Stimulated activated effector memory CD8-positive, alpha-beta T cell treated with anti-CD3 and anti-CD28 coated beads, Interleukin-12 subunit alpha, Interleukin-12 subunit beta, amount 100 ng/mL, for 72 hours (primary cell): ENCODE measurements at regions not wholly inside any gene's neighbourhood (a gene's known extent, or its start where the extent isn't known, plus 50 kb on each side); places are given as distances from the start of the nearest gene placed in this dataset.
A peak's percentile ranks its signal among the peaks of the same experiment; 100 is the strongest.

Experiments used
- ATAC-seq: fragments of 150-1000 bp; cut with Tn5 transposase; 2 replicates; pipeline ENCODE4 v1.10.0; 2021
- DNase-seq, 2 donors: peaks; one replicate each; pipeline ENCODE4 v3.0.0; 2021 to 2022; ENCODE audit warnings: low spot score in 2 of 2
- H3K27ac Mint-ChIP-seq: one replicate; pipeline ENCODE4 v1.8.0; 2022; ENCODE audit warnings: mild to moderate bottlenecking, mixed read lengths
- H3K36me3 Mint-ChIP-seq: one replicate; pipeline ENCODE4 v1.8.0; 2022; ENCODE audit warnings: mild to moderate bottlenecking, mixed read lengths
- H3K4me1 Mint-ChIP-seq: one replicate; pipeline ENCODE4 v1.8.0; 2022; ENCODE audit warnings: mixed read lengths
- H3K4me3 Mint-ChIP-seq: one replicate; pipeline ENCODE4 v1.8.0; 2022; ENCODE audit warnings: mild to moderate bottlenecking, mixed read lengths
- H3K9me3 Mint-ChIP-seq: one replicate; pipeline ENCODE4 v1.8.0; 2022; ENCODE audit warnings: mixed read lengths

DNA sequence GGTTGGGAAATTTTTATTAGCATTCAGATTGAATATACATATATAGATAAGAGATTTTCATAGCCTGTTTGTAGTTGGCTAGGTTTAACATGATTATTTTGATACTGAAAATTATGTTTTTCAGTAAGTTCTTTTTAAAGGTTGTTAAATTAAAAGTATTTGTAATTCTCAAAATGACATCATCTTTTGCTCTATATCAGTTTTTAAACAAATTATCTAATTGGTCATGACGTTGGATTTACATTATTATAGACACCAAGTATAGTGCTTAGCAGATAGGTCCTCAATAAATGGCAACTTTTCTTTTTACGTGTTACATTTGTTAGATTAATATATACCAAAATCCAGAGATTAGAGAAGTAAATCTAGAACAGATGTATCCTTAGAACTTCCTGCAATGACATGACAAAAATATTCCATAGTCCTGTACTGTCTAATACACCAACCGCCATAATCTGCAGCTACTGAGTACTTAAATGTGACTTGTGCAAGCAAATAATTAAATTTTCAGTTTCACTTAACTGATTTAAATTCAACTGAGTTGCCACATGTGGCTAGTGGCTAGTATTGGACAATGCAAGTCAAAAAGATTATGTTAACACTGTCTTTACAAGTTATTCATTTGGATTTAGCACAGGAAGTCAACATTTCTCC, 1613.1 kb upstream of the TENM3 start:
- ATAC-seq: no peak
- Mint-ChIP-seq H3K36me3 (no peaks in the 10 kb centered on the region), H3K4me1 (no peaks in the 10 kb centered on the region), H3K27ac (no peak overlapping the region), H3K9me3 (peaks cover 8% of the 10 kb centered on the region), H3K4me3 (no peak overlapping the region)
- DNase-seq: no peak

DNA sequence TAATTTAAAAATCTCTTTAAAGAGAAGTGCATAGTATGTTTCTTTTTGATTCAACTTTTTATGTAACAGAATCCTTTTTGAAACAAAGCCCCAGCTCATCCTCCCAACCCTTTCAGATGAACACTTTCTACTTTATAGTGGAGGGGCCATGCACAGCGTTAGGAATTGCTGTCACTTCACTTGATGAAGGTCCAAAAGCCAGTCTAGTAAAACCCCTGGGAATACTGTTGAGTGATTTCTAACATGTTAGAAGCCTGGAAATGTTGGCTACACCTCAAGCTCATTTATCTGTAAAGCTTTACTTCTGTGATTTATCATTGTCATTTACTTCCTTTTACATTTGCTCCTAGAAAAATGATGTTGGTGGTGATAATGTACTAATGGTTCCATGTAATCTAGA, 1608.9 kb upstream of the TENM3 start:
- no peak for ATAC-seq
- H3K36me3 Mint-ChIP-seq: no peaks in the 10 kb centered on the region
- no peak for DNase-seq
- H3K9me3 Mint-ChIP-seq: peaks cover 4% of the 10 kb centered on the region
- no peak overlapping the region for H3K4me3 Mint-ChIP-seq
- H3K27ac Mint-ChIP-seq: no peak overlapping the region
- H3K4me1 Mint-ChIP-seq: no peaks in the 10 kb centered on the region

DNA sequence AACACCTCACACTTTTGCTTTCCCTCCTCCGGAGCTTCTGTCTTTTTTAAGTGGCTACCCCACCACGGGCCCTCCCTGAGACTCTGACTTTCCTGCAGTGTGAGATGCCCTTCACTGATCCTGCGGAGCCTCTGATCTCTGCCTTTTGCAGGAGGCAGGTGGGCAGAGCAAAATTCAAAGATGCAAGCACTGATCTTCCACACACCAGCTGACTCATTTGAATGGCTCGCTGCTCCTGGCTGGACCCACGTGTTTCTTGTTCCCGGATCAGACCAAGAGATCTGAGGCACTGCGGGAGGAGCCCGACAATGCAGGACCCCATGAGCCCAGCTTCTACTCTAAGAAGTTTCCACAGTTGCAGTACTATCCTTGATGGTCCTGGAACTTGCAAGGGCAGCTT, 1607.9 kb upstream of the TENM3 start:
- ATAC-seq: no peak
- Mint-ChIP-seq H3K4me1 (no peaks in the 10 kb centered on the region), H3K36me3 (no peaks in the 10 kb centered on the region), H3K27ac (no peak overlapping the region), H3K9me3 (peaks cover 7% of the 10 kb centered on the region), H3K4me3 (no peak overlapping the region)
- no peak for DNase-seq

DNA sequence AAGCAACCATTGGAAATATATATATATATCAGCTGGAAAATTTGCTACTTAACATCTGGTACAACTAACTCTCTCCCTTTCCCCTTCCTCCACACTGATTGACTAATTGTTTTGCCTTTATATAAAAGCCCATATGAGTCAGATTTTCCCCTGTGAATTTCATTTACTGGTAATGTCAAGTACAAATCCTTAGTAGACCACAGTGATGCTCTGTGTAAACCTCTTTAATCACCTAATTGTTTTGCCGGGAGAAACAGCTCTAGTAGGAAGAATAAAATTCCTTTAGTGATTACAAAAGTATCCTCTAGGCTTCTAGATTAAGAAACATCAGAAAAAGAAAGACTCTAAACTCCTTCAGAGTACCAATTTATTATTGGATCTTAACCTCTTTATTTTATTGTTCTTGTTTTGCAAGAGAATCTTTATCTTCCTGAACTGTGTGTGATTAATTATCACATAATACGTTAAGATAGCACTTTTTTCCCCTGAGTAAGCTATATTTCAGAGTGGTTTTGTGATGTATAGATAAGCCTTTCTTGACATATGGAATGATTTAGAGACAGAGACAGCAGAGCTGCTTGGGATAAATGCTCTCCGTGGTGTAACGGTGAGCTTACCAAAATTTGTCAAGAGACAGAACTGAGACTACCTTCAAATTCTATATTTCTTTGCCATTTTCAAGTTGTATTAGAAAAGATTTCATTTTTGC, 1606.4 kb upstream of the TENM3 start:
- H3K27ac Mint-ChIP-seq: no peak overlapping the region
- no peak for ATAC-seq

DNA sequence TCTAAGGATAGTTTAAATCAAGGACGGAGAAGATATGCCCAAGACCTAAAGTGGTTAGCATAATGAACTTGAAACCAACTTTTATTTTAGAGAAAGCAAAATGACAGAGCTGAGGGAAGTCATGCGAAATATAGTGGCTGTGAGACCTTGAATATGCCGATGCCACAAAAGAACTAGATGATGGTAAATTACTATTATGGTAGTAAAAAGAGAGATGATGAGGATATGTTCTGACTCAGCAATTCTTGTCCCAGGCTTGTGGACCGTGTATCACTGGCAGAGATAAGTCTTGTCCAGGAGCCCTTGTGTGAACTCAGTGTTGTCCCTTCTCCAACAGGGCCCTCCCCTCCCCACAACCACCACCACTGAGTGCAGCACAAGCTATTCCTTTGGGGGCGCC, 1605.6 kb upstream of the TENM3 start:
- DNase-seq (no peak), ATAC-seq (no peak)
- peaks cover 5% of the 10 kb centered on the region for H3K9me3 Mint-ChIP-seq
- no peaks in the 10 kb centered on the region for H3K4me1 Mint-ChIP-seq
- no peak overlapping the region for H3K4me3 Mint-ChIP-seq
- no peaks in the 10 kb centered on the region for H3K36me3 Mint-ChIP-seq
- H3K27ac Mint-ChIP-seq: no peak overlapping the region

More for the DNA sequence above, 1606.4 kb upstream of the TENM3 start:
- DNase-seq: no peak
- no peak overlapping the region for H3K4me3 Mint-ChIP-seq
- H3K4me1 Mint-ChIP-seq: no peaks in the 10 kb centered on the region
- H3K36me3 Mint-ChIP-seq: no peaks in the 10 kb centered on the region
- peaks cover 5% of the 10 kb centered on the region for H3K9me3 Mint-ChIP-seq

DNA sequence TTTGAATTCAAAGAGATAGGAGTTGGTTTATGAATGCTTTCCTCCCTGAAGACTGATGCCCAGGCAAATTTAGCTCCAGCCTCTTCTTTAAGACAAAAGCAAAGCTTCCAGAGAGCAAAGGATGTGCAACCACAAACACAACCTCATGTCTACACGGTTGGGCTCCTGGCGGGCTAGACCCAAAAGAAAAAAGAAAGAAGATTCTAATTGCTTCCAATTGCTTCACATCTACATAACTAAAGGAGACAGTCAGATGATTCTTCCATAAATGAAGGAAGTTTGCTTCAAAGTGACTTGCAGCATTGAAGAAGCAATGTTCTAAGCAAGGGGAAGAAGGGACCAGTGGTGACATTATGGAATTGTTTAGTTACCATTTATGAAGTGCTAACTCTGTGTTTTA, 1603.0 kb upstream of the TENM3 start:
- Mint-ChIP-seq H3K27ac (no peak overlapping the region), H3K4me3 (no peak overlapping the region), H3K9me3 (peaks cover 5% of the 10 kb centered on the region), H3K4me1 (no peaks in the 10 kb centered on the region), H3K36me3 (no peaks in the 10 kb centered on the region)
- DNase-seq (no peak), ATAC-seq (no peak)

GRCh38 chr4:180641495-180641894, 1601.7 kb upstream of the TENM3 start:
- peaks cover 3% of the 10 kb centered on the region for H3K9me3 Mint-ChIP-seq
- ATAC-seq: no peak
- DNase-seq: no peak
- no peaks in the 10 kb centered on the region for H3K4me1 Mint-ChIP-seq
- H3K4me3 Mint-ChIP-seq: no peak overlapping the region
- no peaks in the 10 kb centered on the region for H3K36me3 Mint-ChIP-seq
- H3K27ac Mint-ChIP-seq: no peak overlapping the region

GRCh38 chr4:180642732-180643131, 1600.5 kb upstream of the TENM3 start:
- H3K27ac Mint-ChIP-seq: no peak overlapping the region
- H3K4me1 Mint-ChIP-seq: no peaks in the 10 kb centered on the region
- no peak for ATAC-seq
- peaks cover 3% of the 10 kb centered on the region for H3K9me3 Mint-ChIP-seq
- DNase-seq: no peak
- H3K4me3 Mint-ChIP-seq: no peak overlapping the region
- no peaks in the 10 kb centered on the region for H3K36me3 Mint-ChIP-seq

DNA sequence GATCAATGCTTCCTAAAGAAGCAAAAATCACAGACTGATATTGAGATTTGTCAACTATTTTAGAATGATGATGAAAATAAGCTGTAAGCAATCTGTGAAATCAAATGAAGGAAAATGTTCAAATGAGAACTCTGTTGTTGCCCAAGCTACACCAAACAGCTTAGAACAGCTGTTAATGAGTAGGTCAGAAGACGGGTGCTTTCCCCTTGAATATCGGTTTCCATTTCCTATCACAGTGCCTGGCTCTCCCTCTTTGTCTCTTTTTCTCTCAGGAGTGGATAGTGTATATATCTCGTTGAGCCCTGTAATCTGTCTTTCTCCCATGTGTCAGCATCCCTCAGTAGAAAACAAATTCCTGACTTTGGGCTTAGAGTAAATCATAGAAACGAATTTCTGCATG, 1592.9 kb upstream of the TENM3 start:
- no peak for DNase-seq
- no peaks in the 10 kb centered on the region for H3K4me1 Mint-ChIP-seq
- no peak overlapping the region for H3K4me3 Mint-ChIP-seq
- no peak for ATAC-seq
- peaks cover 6% of the 10 kb centered on the region for H3K9me3 Mint-ChIP-seq
- no peaks in the 10 kb centered on the region for H3K36me3 Mint-ChIP-seq
- no peak overlapping the region for H3K27ac Mint-ChIP-seq

GRCh38 chr4:180652533-180652932, 1590.7 kb upstream of the TENM3 start:
- no peak overlapping the region for H3K4me3 Mint-ChIP-seq
- peaks cover 6% of the 10 kb centered on the region for H3K9me3 Mint-ChIP-seq
- no peak for ATAC-seq
- no peak overlapping the region for H3K27ac Mint-ChIP-seq
- H3K4me1 Mint-ChIP-seq: no peaks in the 10 kb centered on the region
- no peaks in the 10 kb centered on the region for H3K36me3 Mint-ChIP-seq
- no peak for DNase-seq

DNA sequence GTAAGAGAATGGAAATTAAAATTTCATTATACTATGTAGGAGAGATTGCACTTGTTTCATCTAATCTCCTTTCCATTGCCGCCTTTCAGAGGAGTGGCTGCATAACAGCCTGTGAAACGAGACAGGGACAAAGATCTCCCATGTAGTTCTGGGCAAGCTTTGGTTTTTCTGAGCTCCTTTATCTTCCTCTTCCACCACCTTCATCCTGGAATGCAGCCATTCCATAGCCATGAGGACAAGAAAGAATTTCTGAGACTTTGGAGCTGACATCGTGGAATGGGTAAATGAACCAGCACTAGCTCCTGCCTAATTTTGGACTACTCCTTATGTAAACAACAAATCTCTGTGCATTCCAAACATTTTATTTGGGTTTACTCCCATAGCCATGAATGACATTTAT, 1587.3 kb upstream of the TENM3 start:
- H3K4me1 Mint-ChIP-seq: no peaks in the 10 kb centered on the region
- no peaks in the 10 kb centered on the region for H3K36me3 Mint-ChIP-seq
- ATAC-seq: no peak
- H3K4me3 Mint-ChIP-seq: no peak overlapping the region
- H3K27ac Mint-ChIP-seq: no peak overlapping the region
- DNase-seq: no peak
- H3K9me3 Mint-ChIP-seq: peaks cover 9% of the 10 kb centered on the region

DNA sequence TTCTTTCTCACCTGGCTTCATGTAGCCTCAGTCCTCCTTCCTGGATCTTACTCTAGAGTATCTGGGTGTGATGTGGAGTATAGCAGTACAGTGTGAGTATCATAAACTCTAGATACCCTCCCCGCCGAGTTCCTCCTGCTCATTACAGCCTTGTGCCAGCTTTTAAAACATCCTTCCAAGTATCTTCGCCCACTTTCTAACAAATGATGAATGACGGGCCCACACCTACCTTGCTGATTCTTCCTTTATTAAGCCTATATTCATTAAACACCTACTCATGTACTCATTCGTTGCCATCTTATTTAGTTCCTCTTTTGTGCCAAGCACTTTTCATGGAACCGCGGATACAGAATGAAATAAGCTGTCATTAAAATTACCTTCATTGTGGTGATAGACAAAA, 1585.3 kb upstream of the TENM3 start:
- no peak for ATAC-seq
- Mint-ChIP-seq H3K36me3 (no peaks in the 10 kb centered on the region), H3K27ac (no peak overlapping the region), H3K9me3 (peaks cover 7% of the 10 kb centered on the region), H3K4me1 (no peaks in the 10 kb centered on the region), H3K4me3 (no peak overlapping the region)
- DNase-seq: no peak

DNA sequence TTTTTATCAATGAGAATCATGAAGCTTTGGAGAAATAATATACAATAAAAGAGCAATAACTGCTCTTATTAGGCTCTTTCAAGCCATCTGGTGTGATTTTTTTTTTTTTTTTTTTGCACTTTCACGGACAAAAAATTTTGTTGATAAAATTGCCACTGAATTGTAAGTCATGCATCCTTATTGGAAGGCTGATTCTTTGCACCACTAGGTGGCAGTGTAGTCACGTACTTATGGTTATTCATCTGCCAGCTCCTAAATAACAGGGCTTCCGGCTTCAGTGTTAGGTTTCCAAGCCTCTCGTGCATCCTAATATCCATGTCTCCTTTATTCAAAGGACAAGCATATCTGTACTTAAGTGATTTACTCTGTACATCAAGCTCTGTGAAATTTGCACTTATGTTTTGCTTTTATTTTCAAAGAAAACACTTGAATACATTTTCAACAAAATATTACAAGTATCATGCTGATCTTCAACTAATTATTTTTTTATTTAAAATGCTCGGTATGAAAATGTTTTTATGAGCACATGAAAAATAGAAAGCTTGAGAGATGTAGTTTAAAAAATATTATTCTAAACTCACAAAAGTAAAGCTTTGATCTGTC, 1578.3 kb upstream of the TENM3 start:
- H3K36me3 Mint-ChIP-seq: no peaks in the 10 kb centered on the region
- H3K4me3 Mint-ChIP-seq: no peak overlapping the region
- peak; percentile 29 to 62 for DNase-seq
- H3K9me3 Mint-ChIP-seq: no peaks in the 10 kb centered on the region
- no peak overlapping the region for H3K27ac Mint-ChIP-seq
- H3K4me1 Mint-ChIP-seq: no peaks in the 10 kb centered on the region
- no peak for ATAC-seq

DNA sequence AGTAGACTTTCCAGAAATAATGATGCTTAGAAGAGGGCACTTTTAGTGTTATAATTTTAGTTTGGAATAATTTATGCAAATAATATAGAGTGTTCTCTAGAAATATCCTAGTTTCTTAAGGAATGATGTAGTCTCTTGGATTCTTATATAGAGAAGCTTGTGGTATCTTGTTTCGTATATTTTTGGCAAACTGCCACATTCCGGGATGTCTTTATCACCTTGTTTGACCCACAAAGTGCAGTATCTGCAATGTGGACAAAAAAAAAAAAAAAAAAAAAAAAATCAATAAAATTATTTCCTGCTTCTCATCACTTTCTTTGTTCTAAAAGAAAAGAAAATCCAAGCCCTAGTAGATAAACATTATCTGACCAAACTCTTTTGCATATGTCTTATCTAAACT, 1577.7 kb upstream of the TENM3 start:
- no peaks in the 10 kb centered on the region for H3K4me1 Mint-ChIP-seq
- no peaks in the 10 kb centered on the region for H3K9me3 Mint-ChIP-seq
- no peak overlapping the region for H3K27ac Mint-ChIP-seq
- ATAC-seq: no peak
- H3K4me3 Mint-ChIP-seq: no peak overlapping the region
- H3K36me3 Mint-ChIP-seq: no peaks in the 10 kb centered on the region
- no peak for DNase-seq

DNA sequence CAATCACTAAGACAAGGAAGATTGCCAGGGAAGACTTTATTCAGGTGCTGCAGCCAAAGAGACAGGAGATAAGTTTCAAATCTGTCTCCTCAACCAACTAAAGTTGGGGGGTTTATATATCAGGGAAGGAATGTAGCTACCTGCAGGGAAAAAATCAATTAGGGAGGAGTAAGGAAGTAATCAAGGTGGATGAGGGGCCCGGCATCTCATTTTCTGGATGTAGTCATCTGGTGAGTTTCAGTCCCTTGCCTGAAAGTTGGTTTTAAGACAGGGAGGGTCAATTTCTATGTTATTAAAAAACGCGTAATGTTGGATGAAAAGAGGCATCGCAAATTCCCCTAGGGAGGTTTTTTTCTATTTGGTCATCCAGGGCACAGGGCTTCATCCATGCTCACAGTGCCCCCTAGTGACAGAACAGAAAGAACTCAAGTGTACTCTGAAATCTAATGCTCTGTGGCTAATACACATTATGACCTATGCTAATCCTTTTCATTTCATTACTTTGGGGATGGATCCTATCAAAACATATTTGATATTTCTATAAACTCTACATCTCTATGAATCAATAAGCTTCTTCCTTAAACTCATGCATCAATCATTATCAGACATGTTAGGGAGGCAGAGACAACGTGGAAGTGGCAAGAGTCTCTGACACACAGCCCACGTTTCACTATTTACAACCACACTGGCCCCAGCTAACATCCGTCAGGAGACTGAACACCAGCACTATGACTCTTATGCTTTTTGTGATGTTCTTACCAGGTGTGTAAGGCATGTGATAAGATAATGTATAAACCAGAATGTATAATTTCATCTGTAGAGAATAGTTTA, 1577.0 kb upstream of the TENM3 start:
- ATAC-seq (no peak), DNase-seq (no peak)
- Mint-ChIP-seq H3K9me3 (no peaks in the 10 kb centered on the region), H3K36me3 (no peaks in the 10 kb centered on the region), H3K4me1 (no peaks in the 10 kb centered on the region), H3K27ac (no peak overlapping the region), H3K4me3 (no peak overlapping the region)
